ENCODE measurements at regions not wholly inside any gene's neighbourhood (a gene's known extent, or its start where the extent isn't known, plus 50 kb on each side); places are given as distances from the start of the nearest gene placed in this dataset.

- TF ChIP-seq ARID4B (CRISPR knock-in tag; IDR thresholded peaks at IDR 0.05) (no peak), MLLT1 (IDR thresholded peaks at IDR 0.05) (no peak), MCM7 (IDR thresholded peaks at IDR 0.05) (no peak), IRF2 (CRISPR knock-in tag; IDR thresholded peaks at IDR 0.05) (no peak), NR2C2 (CRISPR knock-in tag; IDR thresholded peaks at IDR 0.05) (no peak), NR2C2 (tag; IDR thresholded peaks at IDR 0.05) (peak; percentile 60), SMC3 (conservative IDR thresholded peaks at IDR 0.05; ENCODE audit: insufficient read depth, low read depth, low read length) (no peak), CTBP1 (IDR thresholded peaks at IDR 0.05; ENCODE audit: borderline replicate concordance) (peak; percentile 47; the same call in 1 of the 2 replicates), ZNF766 (CRISPR knock-in tag; conservative IDR thresholded peaks at IDR 0.05) (peak; percentile 56; the same call in 1 of the 2 replicates), CC2D1A (IDR thresholded peaks at IDR 0.05) (no peak), SETDB1 (IDR thresholded peaks at IDR 0.05; ENCODE audit: low read length) (no peak), HCFC1 (IDR thresholded peaks at IDR 0.05; ENCODE audit: low read depth, low read length) (no peak), KDM1A (IDR thresholded peaks at IDR 0.05) (no peak), SMARCE1 (IDR thresholded peaks at IDR 0.05) (no peak; the same call in 1 of the 2 replicates), YY1 (IDR thresholded peaks at IDR 0.05; ENCODE audit: borderline replicate concordance in 1 of 3, control insufficient read depth in 1 of 3, extremely low read depth in 1 of 3, insufficient read depth in 3 of 3, insufficient read length in 1 of 3, insufficient replicate concordance in 2 of 3, low read depth in 1 of 3, low read length in 2 of 3) (no peak), ESRRA (IDR thresholded peaks at IDR 0.05; ENCODE audit: borderline replicate concordance, low read depth) (peak; percentile 93), HOXB6 (CRISPR knock-in tag; IDR thresholded peaks at IDR 0.05; ENCODE audit: borderline replicate concordance) (no peak), TCF3 (CRISPR knock-in tag; IDR thresholded peaks at IDR 0.05) (peak; percentile 25; the same call in 1 of the 2 replicates), FOXK1 (CRISPR knock-in tag; IDR thresholded peaks at IDR 0.05; ENCODE audit: borderline replicate concordance) (no peak)
- TF ChIP-seq, protein P1, sequence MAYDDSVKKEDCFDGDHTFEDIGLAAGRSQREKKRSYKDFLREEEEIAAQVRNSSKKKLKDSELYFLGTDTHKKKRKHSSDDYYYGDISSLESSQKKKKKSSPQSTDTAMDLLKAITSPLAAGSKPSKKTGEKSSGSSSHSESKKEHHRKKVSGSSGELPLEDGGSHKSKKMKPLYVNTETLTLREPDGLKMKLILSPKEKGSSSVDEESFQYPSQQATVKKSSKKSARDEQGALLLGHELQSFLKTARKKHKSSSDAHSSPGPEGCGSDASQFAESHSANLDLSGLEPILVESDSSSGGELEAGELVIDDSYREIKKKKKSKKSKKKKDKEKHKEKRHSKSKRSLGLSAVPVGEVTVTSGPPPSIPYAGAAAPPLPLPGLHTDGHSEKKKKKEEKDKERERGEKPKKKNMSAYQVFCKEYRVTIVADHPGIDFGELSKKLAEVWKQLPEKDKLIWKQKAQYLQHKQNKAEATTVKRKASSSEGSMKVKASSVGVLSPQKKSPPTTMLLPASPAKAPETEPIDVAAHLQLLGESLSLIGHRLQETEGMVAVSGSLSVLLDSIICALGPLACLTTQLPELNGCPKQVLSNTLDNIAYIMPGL (CRISPR knock-in tag; IDR thresholded peaks at IDR 0.05) = no peak
Observed at GRCh38 chr6:6975459-6976111, 132.2 kb upstream of the RREB1 start (continued).

Data from K562 (cell line).